K562 (cell line): ENCODE measurements at regions not wholly inside any gene's neighbourhood (a gene's known extent, or its start where the extent isn't known, plus 50 kb on each side); places are given as distances from the start of the nearest gene placed in this dataset.

Experiments used
- ARID4B ChIP-seq: sonication (generic); formaldehyde crosslinking; IDR thresholded peaks from 2 replicates; pipeline ENCODE4 v1.8.0; 2022; ENCODE audit warnings: mild to moderate bottlenecking, missing genetic modification reagents
- CEBPB ChIP-seq: fragments of 450-650 bp; IDR thresholded peaks from 2 replicates; pipeline ENCODE4 v1.6.1; 2016; ENCODE audit warnings: missing genetic modification characterization, missing compliant biosample characterization
- DEAF1 ChIP-seq: fragments of 450-650 bp; formaldehyde crosslinking; IDR thresholded peaks from 2 replicates; pipeline ENCODE4 v1.4.0; 2020; ENCODE audit warnings: mild to moderate bottlenecking, moderate library complexity
- EHMT2 ChIP-seq: fragments of 450-650 bp; IDR thresholded peaks from 2 replicates; pipeline ENCODE4 v1.6.1; 2018; ENCODE audit warnings: antibody characterized with exemption
- HBP1 ChIP-seq: fragments of 450-650 bp; formaldehyde crosslinking; IDR thresholded peaks from 2 replicates; pipeline ENCODE4 v1.4.0; 2022; ENCODE audit warnings: missing genetic modification characterization
- HEY1 ChIP-seq: fragments of 250-450 bp; sonication (Bioruptor Pico); IDR thresholded peaks from 2 replicates; pipeline ENCODE4 v1.5.0; 2020; ENCODE audit warnings: mild to moderate bottlenecking, moderate library complexity, borderline replicate concordance
- MECOM ChIP-seq: fragments of 250-450 bp; sonication (Bioruptor Pico); IDR thresholded peaks from 2 replicates; pipeline ENCODE4 v1.8.0; 2022; ENCODE audit warnings: inconsistent platforms
- MED1 ChIP-seq: sonication (generic); formaldehyde crosslinking; IDR thresholded peaks from 2 replicates; pipeline ENCODE4 v1.8.1; 2023; ENCODE audit warnings: missing genetic modification reagents, borderline replicate concordance
- MEIS2 ChIP-seq: fragments of 450-650 bp; IDR thresholded peaks from 2 replicates; pipeline ENCODE4 v1.6.1; 2014; ENCODE audit warnings: mild to moderate bottlenecking; ENCODE audit not compliant: partially characterized antibody
- NR2C2 ChIP-seq, 2 experiments: fragments of 200-800 bp in 1 of 2; sonication (Bioruptor generic) in 1 of 2; sonication (generic) in 1 of 2; formaldehyde crosslinking in 1 of 2; IDR thresholded peaks; 2 replicates each; pipeline versions ENCODE4 v1.6.1 to v1.8.0; 2016 to 2022; ENCODE audit warnings: mild to moderate bottlenecking in 1 of 2, missing compliant biosample characterization in 1 of 2, missing genetic modification characterization in 1 of 2, missing genetic modification reagents in 1 of 2
- NR3C1 ChIP-seq: sonication (generic); formaldehyde crosslinking; IDR thresholded peaks from 2 replicates; pipeline ENCODE4 v1.8.1; 2022; ENCODE audit warnings: missing genetic modification reagents
- RBM22 ChIP-seq: fragments of 200-400 bp; formaldehyde crosslinking; IDR thresholded peaks from 2 replicates; pipeline ENCODE4 v1.6.1; 2018; ENCODE audit warnings: low read length, low read depth; ENCODE audit not compliant: poor library complexity, severe bottlenecking
- TBP ChIP-seq: optimal IDR thresholded peaks from 2 replicates; pipeline ENCODE3; 2011; ENCODE audit warnings: low read depth, low read length, improper control_type of control experiment
- TGIF2 ChIP-seq: sonication (generic); formaldehyde crosslinking; IDR thresholded peaks from 2 replicates; pipeline ENCODE4 v1.8.1; 2022; ENCODE audit warnings: mild to moderate bottlenecking, missing genetic modification reagents, moderate library complexity
- ZNF764 ChIP-seq: fragments of 250-450 bp; sonication (Bioruptor Pico); IDR thresholded peaks from 2 replicates; pipeline ENCODE4 v1.4.0; 2020; ENCODE audit warnings: low read depth, mild to moderate bottlenecking, moderate library complexity

GRCh38 chr2:208586516-208586915 lies 179.9 kb downstream of the PTH2R start (continued):
- no peak for TF ChIP-seq RBM22
- no peak for TF ChIP-seq NR3C1 (CRISPR knock-in tag)
- TF ChIP-seq MECOM (CRISPR knock-in tag): no peak
- no peak for TF ChIP-seq HBP1
- TF ChIP-seq MED1: no peak
- no peak for TF ChIP-seq DEAF1
- TF ChIP-seq EHMT2: no peak
- TF ChIP-seq HEY1 (CRISPR knock-in tag): no peak
- no peak for TF ChIP-seq TGIF2 (CRISPR knock-in tag)
- no peak for TF ChIP-seq CEBPB (tag)
- TF ChIP-seq ARID4B (CRISPR knock-in tag): no peak
- no peak for TF ChIP-seq ZNF764
- no peak for TF ChIP-seq NR2C2 (CRISPR knock-in tag; IDR thresholded peaks at IDR 0.05)
- no peak for TF ChIP-seq NR2C2 (tag; IDR thresholded peaks at IDR 0.05)
- no peak for TF ChIP-seq TBP
- TF ChIP-seq MEIS2: peak; percentile 25
- TF ChIP-seq, all 486 proteins: peak for 11
